ENCODE measurements at regions not wholly inside any gene's neighbourhood (a gene's known extent, or its start where the extent isn't known, plus 50 kb on each side); places are given as distances from the start of the nearest gene placed in this dataset.

- Histone ChIP-seq H3K27me3 (ENCODE audit: insufficient read depth) (no peaks in the 10 kb centered on the region), H3K9ac (no peak overlapping the region), H3K4me3 (ENCODE audit: low read depth in 2 of 2, low read length in 1 of 2) (no peak overlapping the region), H3K4me2 (no peak overlapping the region), H3F3A (replicated peaks; ENCODE audit: insufficient read depth) (no peaks in the 10 kb centered on the region), H3K36me3 (replicated peaks in 1 of 2; ENCODE audit: control insufficient read depth in 1 of 2, insufficient read depth in 2 of 2, low read length in 1 of 2) (no peaks in the 10 kb centered on the region), H3K79me2 (ENCODE audit: insufficient read depth) (no peaks in the 10 kb centered on the region), H3K4me1 (ENCODE audit: control insufficient read depth in 1 of 2, insufficient read depth in 2 of 2, low read depth in 1 of 2, low read length in 1 of 2) (peaks cover 0 to 2% of the 10 kb centered on the region in 2 experiments; a peak in 2 of 4 replicates), H2AFZ (ENCODE audit: low read depth) (no peak overlapping the region), H3K27ac (ENCODE audit: low read depth in 2 of 2, low read length in 1 of 2) (no peak overlapping the region), H4K20me1 (ENCODE audit: insufficient read depth) (no peaks in the 10 kb centered on the region), H3K9me3 (no peaks in the 10 kb centered on the region), H3K9me2 (no peaks in the 10 kb centered on the region)
- ChIA-PET POLR2A (no interaction called here), CTCF (interaction anchor here (0.8 to 1.0 kb wide), 2 partner anchors 12 to 26 kb away, joined by 3 read pairs; no protein-coding TSS in a partner anchor)
- DNase-seq = no peak
- TF ChIP-seq RXRA (IDR thresholded peaks at IDR 0.05; ENCODE audit: borderline replicate concordance, low read depth) (no peak), FOXM1 (IDR thresholded peaks at IDR 0.05; ENCODE audit: low read depth) (no peak), CTCF (IDR thresholded peaks at IDR 0.05) (no peak), NRF1 (IDR thresholded peaks at IDR 0.05; ENCODE audit: low read depth, low read length) (no peak), FOSL2 (IDR thresholded peaks at IDR 0.05; ENCODE audit: borderline replicate concordance, low read depth) (no peak), RFX5 (IDR thresholded peaks at IDR 0.05; ENCODE audit: low read length) (no peak)
These were observed 354.4 kb downstream of the FRK start for GRCh38 chr6:115706324-115706723.

GRCh38 chr6:115704028-115704427, 356.7 kb downstream of the FRK start:
- Histone ChIP-seq H2AFZ (ENCODE audit: low read depth) (no peak overlapping the region), H3K9me2 (0 out of 2 replicates have a peak, but pooled peaks cover 3% of the 10 kb centered on the region), H3K79me2 (ENCODE audit: insufficient read depth) (no peaks in the 10 kb centered on the region), H3K36me3 (replicated peaks in 1 of 2; ENCODE audit: control insufficient read depth in 1 of 2, insufficient read depth in 2 of 2, low read length in 1 of 2) (no peaks in the 10 kb centered on the region), H3K4me2 (no peak overlapping the region), H3K9me3 (no peaks in the 10 kb centered on the region), H3F3A (replicated peaks; ENCODE audit: insufficient read depth) (no peaks in the 10 kb centered on the region), H3K27me3 (ENCODE audit: insufficient read depth) (no peaks in the 10 kb centered on the region), H3K27ac (ENCODE audit: low read depth in 2 of 2, low read length in 1 of 2) (no peak overlapping the region), H4K20me1 (ENCODE audit: insufficient read depth) (no peaks in the 10 kb centered on the region), H3K9ac (no peak overlapping the region), H3K4me3 (ENCODE audit: low read depth in 2 of 2, low read length in 1 of 2) (no peak overlapping the region), H3K4me1 (ENCODE audit: control insufficient read depth in 1 of 2, insufficient read depth in 2 of 2, low read depth in 1 of 2, low read length in 1 of 2) (peaks cover 0 to 2% of the 10 kb centered on the region in 2 experiments; a peak in 2 of 4 replicates)
- DNase-seq = no peak
- ChIA-PET POLR2A (no interaction called here), CTCF (no interaction called here)
- TF ChIP-seq FOSL2 (IDR thresholded peaks at IDR 0.05; ENCODE audit: borderline replicate concordance, low read depth) = no peak
- no peak for TF ChIP-seq GABPA (IDR thresholded peaks at IDR 0.05; ENCODE audit: low read depth)
- no peak for TF ChIP-seq CHD2 (IDR thresholded peaks at IDR 0.05; ENCODE audit: low read length, partially characterized antibody)
- TF ChIP-seq RFX5 (IDR thresholded peaks at IDR 0.05; ENCODE audit: low read length) = no peak
- no peak for TF ChIP-seq NRF1 (IDR thresholded peaks at IDR 0.05; ENCODE audit: low read depth, low read length)
- TF ChIP-seq USF1 (IDR thresholded peaks at IDR 0.05; ENCODE audit: borderline replicate concordance, low read depth) = no peak
- no peak for TF ChIP-seq FOXJ3 (CRISPR knock-in tag; IDR thresholded peaks at IDR 0.05)
- no peak for TF ChIP-seq TAF1 (IDR thresholded peaks at IDR 0.05; ENCODE audit: borderline replicate concordance, low read depth, low read length)
- TF ChIP-seq NFIC (IDR thresholded peaks at IDR 0.05; ENCODE audit: borderline replicate concordance) = no peak
- no peak for TF ChIP-seq GATA2 (CRISPR knock-in tag; IDR thresholded peaks at IDR 0.05)
- TF ChIP-seq REST (IDR thresholded peaks at IDR 0.05; ENCODE audit: low read depth, low read length) = no peak
- no peak for TF ChIP-seq CTCF (IDR thresholded peaks at IDR 0.05)
- no peak for TF ChIP-seq PBX3 (IDR thresholded peaks at IDR 0.05)
- no peak for TF ChIP-seq FOXM1 (IDR thresholded peaks at IDR 0.05; ENCODE audit: low read depth)
- no peak for TF ChIP-seq USF2 (IDR thresholded peaks at IDR 0.05; ENCODE audit: borderline replicate concordance, low read depth, low read length)
- 27% methylated on average over 3 of the region's 3 CpGs for WGBS (ENCODE audit: low lambda C conversion rate)

Measured in SK-N-SH (cell line).